Fibroblast of pulmonary artery (primary cell): ENCODE measurements at regions not wholly inside any gene's neighbourhood (a gene's known extent, or its start where the extent isn't known, plus 50 kb on each side); places are given as distances from the start of the nearest gene placed in this dataset.
"Not testable (repeated sequence)": the region's sequence is repeated elsewhere in the genome, so short reads cannot be mapped to it uniquely, and the experiment has no call there.

Source experiments
- DNase-seq: peaks from one replicate; pipeline ENCODE4 v3.0.0-alpha.2; 2010; ENCODE audit warnings: low read depth
- H3K4me3 ChIP-seq: replicated peaks from 2 replicates; pipeline ENCODE4 v1.5.1; 2011; ENCODE audit warnings: low read depth, mild to moderate bottlenecking, control low read depth, low read length, moderate library complexity
- CTCF ChIP-seq: IDR thresholded peaks from 2 replicates; pipeline ENCODE4 v1.5.1; 2011; ENCODE audit warnings: mild to moderate bottlenecking, control low read depth, low read length, inconsistent platforms; ENCODE audit errors: missing control alignments

- no peak for TF ChIP-seq CTCF
- no peak for DNase-seq
These were observed 490.0 kb downstream of the SUCLG1 start for GRCh38 chr2:83969085-83969484.

GRCh38 chr2:83967854-83968253, 491.2 kb downstream of the SUCLG1 start:
- TF ChIP-seq CTCF, result peak; percentile 7
- no peak overlapping the region for H3K4me3 ChIP-seq
- no peak for DNase-seq

More at GRCh38 chr2:83969085-83969484, 490.0 kb downstream of the SUCLG1 start:
- H3K4me3 ChIP-seq, result no peak overlapping the region

GRCh38 chr2:83966946-83967345, 492.1 kb downstream of the SUCLG1 start:
- not testable (repeated sequence) for H3K4me3 ChIP-seq, DNase-seq

DNA sequence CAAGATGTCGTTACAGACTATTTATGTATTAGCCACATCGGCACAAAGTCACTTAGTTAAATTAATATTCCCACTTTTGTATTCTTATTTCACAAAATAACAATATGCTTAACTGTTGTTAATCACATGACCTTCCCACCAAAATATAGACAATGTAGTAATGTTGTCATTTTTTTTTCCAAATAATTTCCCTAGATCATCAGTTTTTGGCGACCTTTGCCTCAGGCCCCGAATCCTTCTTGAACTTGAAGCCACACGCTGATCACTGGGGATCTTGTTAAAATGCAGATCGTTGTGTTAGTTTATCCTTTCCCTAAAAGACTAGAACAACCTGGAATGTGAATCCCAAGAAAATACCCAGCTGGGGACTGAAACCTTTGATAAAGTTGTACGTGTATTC, 497.6 kb downstream of the SUCLG1 start:
- no peak for TF ChIP-seq CTCF
- no peak for DNase-seq
- no peak overlapping the region for H3K4me3 ChIP-seq

GRCh38 chr2:83960371-83960770, 498.7 kb downstream of the SUCLG1 start:
- no peak for TF ChIP-seq CTCF
- H3K4me3 ChIP-seq, result no peak overlapping the region
- no peak for DNase-seq

GRCh38 chr2:83959266-83959665, 499.8 kb downstream of the SUCLG1 start:
- H3K4me3 ChIP-seq, result no peak overlapping the region
- DNase-seq, result peak; percentile 1
- TF ChIP-seq CTCF, result no peak

GRCh38 chr2:83956991-83957390, 502.1 kb downstream of the SUCLG1 start:
- no peak for TF ChIP-seq CTCF
- no peak overlapping the region for H3K4me3 ChIP-seq
- no peak for DNase-seq

DNA sequence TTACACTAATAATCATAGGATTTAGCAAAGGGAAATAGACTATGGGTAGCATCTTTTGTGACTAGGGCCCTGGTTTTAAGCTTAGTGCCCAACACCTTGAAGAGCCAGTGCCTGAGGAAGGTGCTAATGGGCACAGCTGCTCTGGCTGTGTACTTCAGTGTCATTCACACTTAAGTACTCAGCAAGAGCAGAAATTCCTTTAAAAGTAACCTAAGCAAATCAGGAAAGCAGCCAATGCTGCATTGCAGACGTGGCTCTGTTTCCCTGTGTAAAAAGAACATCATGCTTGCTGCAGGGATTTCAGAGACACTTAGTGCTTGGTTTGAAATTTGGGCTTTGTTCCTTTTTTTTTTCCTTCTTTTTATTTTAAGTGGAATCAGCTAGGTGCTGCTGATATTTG, 505.4 kb downstream of the SUCLG1 start:
- DNase-seq, result no peak
- TF ChIP-seq CTCF, result no peak
- H3K4me3 ChIP-seq, result no peak overlapping the region
